ENCODE measurements at regions not wholly inside any gene's neighbourhood (a gene's known extent, or its start where the extent isn't known, plus 50 kb on each side); places are given as distances from the start of the nearest gene placed in this dataset.

DNA sequence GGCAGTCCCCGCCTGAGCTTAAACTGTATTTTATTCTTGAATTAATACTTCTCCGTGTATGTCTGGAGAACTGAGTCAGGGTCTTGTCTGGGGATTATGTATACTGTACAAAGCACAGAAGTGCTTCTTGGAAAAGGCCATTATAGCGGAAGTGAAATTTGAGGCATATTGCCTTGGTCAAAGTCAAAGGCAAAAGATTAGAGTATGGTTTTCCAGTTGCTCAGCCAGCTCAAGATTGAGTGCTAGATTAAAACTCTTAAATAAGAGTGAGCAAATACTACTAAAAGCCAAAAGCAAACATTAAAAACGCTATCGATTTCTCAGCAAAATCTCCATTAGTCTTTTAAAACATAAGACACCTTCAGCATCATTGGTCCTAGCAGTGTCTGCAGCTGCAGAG lies 207.7 kb upstream of the MAN1A1 start:
- H3K4me2 ChIP-seq (ENCODE audit: control insufficient read depth, extremely low read depth, insufficient read depth, low read depth, low read length): no peak overlapping the region
- H2AFZ ChIP-seq (ENCODE audit: control insufficient read depth, low read length): no peak overlapping the region

DNA sequence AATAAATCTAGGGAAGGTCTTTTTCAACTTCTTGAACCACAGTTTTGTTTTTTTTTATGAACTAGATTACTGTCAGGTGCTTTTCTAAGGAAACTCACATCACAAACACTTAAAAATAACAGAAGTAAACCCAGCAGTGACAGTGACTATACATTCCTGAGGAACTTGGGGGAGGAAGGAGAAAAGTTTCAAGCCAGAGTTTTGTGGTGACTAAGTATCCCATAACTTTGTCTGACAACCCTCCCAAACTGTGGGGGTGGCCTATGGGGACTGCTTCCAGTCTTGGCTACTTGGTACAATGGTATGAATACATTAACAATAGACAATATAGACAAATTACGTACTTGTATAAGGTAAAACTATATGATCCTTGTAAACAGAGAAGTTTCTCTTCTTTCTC lies 202.5 kb upstream of the MAN1A1 start:
- H3K4me1 ChIP-seq (ENCODE audit: control insufficient read depth, extremely low read depth, insufficient read depth, low read length): no peaks in the 10 kb centered on the region
- DNase-seq (ENCODE audit: low read depth, low spot score) (no peak), FAIRE-seq (no peak)
- H3K4me2 ChIP-seq (ENCODE audit: control insufficient read depth, extremely low read depth, insufficient read depth, low read depth, low read length): no peak overlapping the region
- dilution Hi-C loops (cut with MboI; ENCODE audit: extremely low pct_ligation_motif_present, low sequenced_read_pairs): no loop called here
- H3K27ac ChIP-seq (ENCODE audit: control insufficient read depth, insufficient read depth, low read length): no peak overlapping the region
- H3K9me3 ChIP-seq (ENCODE audit: control insufficient read depth, low read depth, low read length): no peaks in the 10 kb centered on the region
- no peak overlapping the region for H2AFZ ChIP-seq (ENCODE audit: control insufficient read depth, low read length)
- H4K20me1 ChIP-seq (ENCODE audit: control insufficient read depth, extremely low read depth, insufficient read depth, low read length): no peaks in the 10 kb centered on the region
- TF ChIP-seq, protein P1, sequence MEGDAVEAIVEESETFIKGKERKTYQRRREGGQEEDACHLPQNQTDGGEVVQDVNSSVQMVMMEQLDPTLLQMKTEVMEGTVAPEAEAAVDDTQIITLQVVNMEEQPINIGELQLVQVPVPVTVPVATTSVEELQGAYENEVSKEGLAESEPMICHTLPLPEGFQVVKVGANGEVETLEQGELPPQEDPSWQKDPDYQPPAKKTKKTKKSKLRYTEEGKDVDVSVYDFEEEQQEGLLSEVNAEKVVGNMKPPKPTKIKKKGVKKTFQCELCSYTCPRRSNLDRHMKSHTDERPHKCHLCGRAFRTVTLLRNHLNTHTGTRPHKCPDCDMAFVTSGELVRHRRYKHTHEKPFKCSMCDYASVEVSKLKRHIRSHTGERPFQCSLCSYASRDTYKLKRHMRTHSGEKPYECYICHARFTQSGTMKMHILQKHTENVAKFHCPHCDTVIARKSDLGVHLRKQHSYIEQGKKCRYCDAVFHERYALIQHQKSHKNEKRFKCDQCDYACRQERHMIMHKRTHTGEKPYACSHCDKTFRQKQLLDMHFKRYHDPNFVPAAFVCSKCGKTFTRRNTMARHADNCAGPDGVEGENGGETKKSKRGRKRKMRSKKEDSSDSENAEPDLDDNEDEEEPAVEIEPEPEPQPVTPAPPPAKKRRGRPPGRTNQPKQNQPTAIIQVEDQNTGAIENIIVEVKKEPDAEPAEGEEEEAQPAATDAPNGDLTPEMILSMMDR (optimal IDR thresholded peaks at IDR 0.05 in 1 of 3, IDR thresholded peaks at IDR 0.05 in 1 of 3, conservative IDR thresholded peaks at IDR 0.05 in 1 of 3; ENCODE audit: extremely low read depth in 1 of 3, insufficient read depth in 2 of 3, low read length in 3 of 3): no peak
- TF ChIP-seq EZH2 (IDR thresholded peaks at IDR 0.05; ENCODE audit: low read length): no peak
- no peak overlapping the region for H3K4me3 ChIP-seq (ENCODE audit: control insufficient read depth in 2 of 3, extremely low read depth in 1 of 3, insufficient read depth in 2 of 3, low read depth in 1 of 3, low read length in 3 of 3)
- no peaks in the 10 kb centered on the region for H3K27me3 ChIP-seq (ENCODE audit: control insufficient read depth, extremely low read depth, insufficient read depth, low read length)
- no peaks in the 10 kb centered on the region for H3K79me2 ChIP-seq (ENCODE audit: control insufficient read depth, insufficient read depth, low read length)
- no peak overlapping the region for H3K9ac ChIP-seq (ENCODE audit: control insufficient read depth, extremely low read depth, insufficient read depth, low read length)
- no peaks in the 10 kb centered on the region for H3K9me1 ChIP-seq (ENCODE audit: control insufficient read depth, extremely low read depth, insufficient read depth, low read length)
- no peaks in the 10 kb centered on the region for H3K36me3 ChIP-seq (ENCODE audit: control insufficient read depth in 2 of 2, extremely low read depth in 1 of 2, insufficient read depth in 2 of 2, low read length in 2 of 2)

More for the DNA sequence above, 207.7 kb upstream of the MAN1A1 start:
- no peaks in the 10 kb centered on the region for H3K79me2 ChIP-seq (ENCODE audit: control insufficient read depth, insufficient read depth, low read length)
- no peak overlapping the region for H3K27ac ChIP-seq (ENCODE audit: control insufficient read depth, insufficient read depth, low read length)
- FAIRE-seq (no peak), DNase-seq (ENCODE audit: low read depth, low spot score) (no peak)
- no peak overlapping the region for H3K9ac ChIP-seq (ENCODE audit: control insufficient read depth, extremely low read depth, insufficient read depth, low read length)
- no peaks in the 10 kb centered on the region for H3K27me3 ChIP-seq (ENCODE audit: control insufficient read depth, extremely low read depth, insufficient read depth, low read length)
- no peaks in the 10 kb centered on the region for H4K20me1 ChIP-seq (ENCODE audit: control insufficient read depth, extremely low read depth, insufficient read depth, low read length)
- dilution Hi-C loops (cut with MboI; ENCODE audit: extremely low pct_ligation_motif_present, low sequenced_read_pairs): no loop called here
- TF ChIP-seq, protein P1 (optimal IDR thresholded peaks at IDR 0.05 in 1 of 3, IDR thresholded peaks at IDR 0.05 in 1 of 3, conservative IDR thresholded peaks at IDR 0.05 in 1 of 3; ENCODE audit: extremely low read depth in 1 of 3, insufficient read depth in 2 of 3, low read length in 3 of 3): no peak
- TF ChIP-seq EZH2 (IDR thresholded peaks at IDR 0.05; ENCODE audit: low read length): no peak
- H3K36me3 ChIP-seq (ENCODE audit: control insufficient read depth in 2 of 2, extremely low read depth in 1 of 2, insufficient read depth in 2 of 2, low read length in 2 of 2): no peaks in the 10 kb centered on the region
- no peak overlapping the region for H3K4me3 ChIP-seq (ENCODE audit: control insufficient read depth in 2 of 3, extremely low read depth in 1 of 3, insufficient read depth in 2 of 3, low read depth in 1 of 3, low read length in 3 of 3)
- H3K9me3 ChIP-seq (ENCODE audit: control insufficient read depth, low read depth, low read length): no peaks in the 10 kb centered on the region
- H3K9me1 ChIP-seq (ENCODE audit: control insufficient read depth, extremely low read depth, insufficient read depth, low read length): no peaks in the 10 kb centered on the region
- no peaks in the 10 kb centered on the region for H3K4me1 ChIP-seq (ENCODE audit: control insufficient read depth, extremely low read depth, insufficient read depth, low read length)

Data from keratinocyte (primary cell).